ENCODE measurements at regions not wholly inside any gene's neighbourhood (a gene's known extent, or its start where the extent isn't known, plus 50 kb on each side); places are given as distances from the start of the nearest gene placed in this dataset.
"Not testable (repeated sequence)": the region's sequence is repeated elsewhere in the genome, so short reads cannot be mapped to it uniquely, and the experiment has no call there.

DNA sequence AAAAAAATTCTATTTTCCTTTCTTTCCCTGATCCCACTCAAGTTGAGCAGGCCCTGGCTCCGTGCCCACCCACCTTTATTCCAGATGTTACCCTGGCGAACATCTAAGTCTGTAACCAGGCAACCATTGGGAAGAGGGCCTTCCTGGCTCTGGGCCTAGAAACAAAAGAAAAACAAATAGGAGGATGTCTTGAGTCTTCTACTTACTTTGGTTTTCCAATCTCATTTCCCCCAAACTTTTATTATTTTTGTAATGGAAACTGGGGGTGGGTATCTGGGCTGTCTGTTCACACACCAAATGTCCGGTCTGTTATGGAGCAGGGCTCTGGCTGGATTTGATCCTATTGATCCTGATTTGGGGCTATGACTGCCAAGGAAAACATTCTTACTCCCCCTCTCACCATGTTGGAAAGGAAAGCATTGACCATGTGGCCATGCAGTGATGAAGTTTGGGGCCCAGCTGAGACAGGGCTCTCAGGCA lies 744.1 kb downstream of the DHX35 start:
- Histone ChIP-seq H2AFZ (no peak overlapping the region), H3K9me2 (ENCODE audit: insufficient read depth) (no peaks in the 10 kb centered on the region), H3K79me2 (ENCODE audit: insufficient read depth) (no peaks in the 10 kb centered on the region), H3K9me3 (ENCODE audit: low read depth) (no peaks in the 10 kb centered on the region), H3K27me3 (replicated peaks; ENCODE audit: insufficient read depth) (no peaks in the 10 kb centered on the region), H3K27ac (no peak overlapping the region), H3K9ac (no peak overlapping the region), H3F3A (ENCODE audit: insufficient read depth) (no peaks in the 10 kb centered on the region), H4K20me1 (ENCODE audit: insufficient read depth) (no peaks in the 10 kb centered on the region), H3K4me1 (ENCODE audit: insufficient read depth) (no peaks in the 10 kb centered on the region), H3K4me2 (ENCODE audit: unreplicated experiment) (no peak overlapping the region), H3K4me3 (no peak overlapping the region), H3K36me3 (ENCODE audit: low read depth) (no peaks in the 10 kb centered on the region)
- in situ Hi-C loops (cut with MboI): no loop called here
- DNase-seq: no peak
- 9 to 10% methylated on average over 3 of the region's 3 CpGs for WGBS, 2 experiments (ENCODE audit: low coverage in 1 of 2, low lambda C conversion rate in 2 of 2, missing lambda C conversion rate in 2 of 2)
- TF ChIP-seq EZH2 (IDR thresholded peaks at IDR 0.05; ENCODE audit: insufficient read depth, poor library complexity, severe bottlenecking) (no peak), EZH2phosphoT487 (IDR thresholded peaks at IDR 0.05; ENCODE audit: insufficient read depth, low read depth) (no peak)

DNA sequence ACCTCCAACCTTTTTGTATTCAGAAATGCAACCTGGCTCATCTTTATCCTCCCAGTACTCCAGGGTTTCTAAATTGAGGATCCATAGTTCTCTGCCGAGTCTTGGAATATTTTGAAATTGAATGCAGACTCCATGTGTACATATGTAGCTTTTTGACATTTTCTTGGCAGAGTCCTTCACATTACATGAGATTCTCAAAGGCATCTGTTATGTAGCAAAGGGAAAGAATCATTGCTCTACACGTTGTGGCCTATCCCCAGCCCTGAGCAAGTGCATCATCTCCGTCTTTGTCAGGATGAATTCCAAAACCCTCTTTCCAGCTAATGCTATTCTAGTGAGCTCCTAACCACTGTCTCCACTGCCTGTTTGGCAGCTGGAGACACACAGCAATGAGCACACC lies 742.9 kb downstream of the DHX35 start:
- H3K9me3 ChIP-seq (ENCODE audit: low read depth): no peaks in the 10 kb centered on the region
- H3F3A ChIP-seq (ENCODE audit: insufficient read depth): no peaks in the 10 kb centered on the region
- no peak for DNase-seq
- no peaks in the 10 kb centered on the region for H3K27me3 ChIP-seq (replicated peaks; ENCODE audit: insufficient read depth)
- H3K9me2 ChIP-seq (ENCODE audit: insufficient read depth): no peaks in the 10 kb centered on the region
- no peak overlapping the region for H3K4me3 ChIP-seq
- H3K4me1 ChIP-seq (ENCODE audit: insufficient read depth): no peaks in the 10 kb centered on the region
- no peak overlapping the region for H2AFZ ChIP-seq
- H3K79me2 ChIP-seq (ENCODE audit: insufficient read depth): no peaks in the 10 kb centered on the region
- TF ChIP-seq EZH2phosphoT487 (IDR thresholded peaks at IDR 0.05; ENCODE audit: insufficient read depth, low read depth) (no peak), EZH2 (IDR thresholded peaks at IDR 0.05; ENCODE audit: insufficient read depth, poor library complexity, severe bottlenecking) (no peak)
- no peak overlapping the region for H3K9ac ChIP-seq
- no peak overlapping the region for H3K27ac ChIP-seq
- H4K20me1 ChIP-seq (ENCODE audit: insufficient read depth): no peaks in the 10 kb centered on the region
- H3K4me2 ChIP-seq (ENCODE audit: unreplicated experiment): no peak overlapping the region
- WGBS, 2 experiments (ENCODE audit: low coverage in 1 of 2, low lambda C conversion rate in 2 of 2, missing lambda C conversion rate in 2 of 2): 33 to 43% methylated on average over 3 of the region's 3 CpGs
- in situ Hi-C loops (cut with MboI): no loop called here
- no peaks in the 10 kb centered on the region for H3K36me3 ChIP-seq (ENCODE audit: low read depth)

DNA sequence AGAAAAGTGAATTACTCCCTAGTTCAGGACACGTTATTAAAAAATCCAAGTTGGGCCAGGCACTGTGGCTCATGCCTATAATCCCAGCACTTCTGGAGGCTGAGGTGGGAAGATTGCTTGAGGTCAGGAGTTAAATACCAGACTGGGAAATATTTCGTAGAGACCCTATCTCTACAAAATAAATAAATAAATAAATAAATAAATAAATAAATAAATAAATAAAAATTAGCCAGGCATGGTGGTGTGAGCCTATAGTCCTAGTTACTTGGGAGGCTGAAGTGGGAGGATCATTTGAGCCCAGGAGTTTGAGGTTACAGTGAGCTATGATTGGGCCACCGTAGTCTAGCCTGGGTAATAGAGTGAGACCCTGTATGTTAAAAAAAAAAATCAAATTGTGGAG lies 741.2 kb downstream of the DHX35 start:
- H3K27ac ChIP-seq; in situ Hi-C loops (cut with MboI); H3K79me2 ChIP-seq (ENCODE audit: insufficient read depth); H2AFZ ChIP-seq; H3K4me1 ChIP-seq (ENCODE audit: insufficient read depth); H3K4me2 ChIP-seq (ENCODE audit: unreplicated experiment); H3K4me3 ChIP-seq; DNase-seq; H4K20me1 ChIP-seq (ENCODE audit: insufficient read depth); H3K9me2 ChIP-seq (ENCODE audit: insufficient read depth); H3K27me3 ChIP-seq (replicated peaks; ENCODE audit: insufficient read depth); H3F3A ChIP-seq (ENCODE audit: insufficient read depth); H3K9ac ChIP-seq; H3K9me3 ChIP-seq (ENCODE audit: low read depth); H3K36me3 ChIP-seq (ENCODE audit: low read depth): not testable (repeated sequence)
- WGBS, 2 experiments (ENCODE audit: low coverage in 1 of 2, low lambda C conversion rate in 2 of 2, missing lambda C conversion rate in 2 of 2): 47 to 54% methylated on average over 3 of the region's 3 CpGs

DNA sequence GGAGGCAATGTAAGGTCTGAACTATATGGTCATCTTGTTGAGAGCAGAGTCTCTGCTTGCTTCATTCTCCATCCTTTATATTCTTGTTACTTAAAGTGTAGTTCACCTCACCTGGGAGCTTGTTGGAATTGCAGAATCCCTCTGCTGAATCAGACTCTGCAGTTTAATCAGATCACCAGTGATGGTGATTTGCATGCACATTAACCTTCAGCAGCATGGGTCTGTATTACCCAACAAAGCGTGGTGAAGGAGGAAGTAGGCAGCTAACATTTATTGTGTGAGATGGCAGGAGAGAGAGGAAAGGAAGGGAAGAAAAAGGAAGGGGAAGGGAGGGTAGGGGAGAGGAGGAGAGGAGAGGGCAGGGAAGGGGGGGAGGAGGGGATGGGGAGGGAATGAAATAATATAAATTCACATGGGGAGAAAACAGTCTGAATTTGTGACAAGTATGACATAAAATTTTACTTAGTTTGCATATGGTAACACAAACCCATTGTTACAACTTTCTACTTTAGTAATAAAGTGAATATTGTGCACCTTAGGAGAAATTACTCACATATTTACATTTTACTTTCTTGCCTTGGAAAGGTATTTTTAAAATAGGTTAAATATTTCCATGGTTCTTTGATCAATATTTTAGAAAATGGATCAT lies 740.7 kb downstream of the DHX35 start:
- in situ Hi-C loops (cut with MboI): no loop called here
- 42 to 62% methylated on average over 1 of the region's 1 CpG for WGBS, 2 experiments (ENCODE audit: low coverage in 1 of 2, low lambda C conversion rate in 2 of 2, missing lambda C conversion rate in 2 of 2)

DNA sequence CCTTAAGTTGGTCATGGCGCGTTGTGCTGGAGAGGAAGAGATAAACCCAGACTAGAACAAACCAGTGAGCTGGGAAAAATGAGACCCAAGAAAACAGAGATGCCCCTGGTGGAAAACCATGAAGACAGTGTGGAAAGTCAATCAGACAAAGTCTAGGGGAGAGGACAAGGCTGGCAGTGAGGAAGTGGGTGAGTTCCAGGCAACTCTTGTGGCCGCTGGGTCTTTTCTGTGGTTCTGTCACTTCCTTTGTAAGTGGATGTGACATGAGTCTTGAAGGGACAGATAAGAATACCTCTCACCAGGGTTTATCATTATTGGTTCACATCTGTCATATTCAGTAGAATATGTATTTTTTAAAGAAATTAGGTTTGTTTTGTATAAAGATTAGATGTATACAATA lies 738.4 kb downstream of the DHX35 start:
- Histone ChIP-seq H3K79me2 (ENCODE audit: insufficient read depth) (no peaks in the 10 kb centered on the region), H3K9ac (no peak overlapping the region), H3K4me3 (no peak overlapping the region), H3K9me3 (ENCODE audit: low read depth) (no peaks in the 10 kb centered on the region), H3K9me2 (ENCODE audit: insufficient read depth) (no peaks in the 10 kb centered on the region), H3K27me3 (replicated peaks; ENCODE audit: insufficient read depth) (no peaks in the 10 kb centered on the region), H2AFZ (no peak overlapping the region), H3F3A (ENCODE audit: insufficient read depth) (no peaks in the 10 kb centered on the region), H4K20me1 (ENCODE audit: insufficient read depth) (no peaks in the 10 kb centered on the region), H3K4me1 (ENCODE audit: insufficient read depth) (no peaks in the 10 kb centered on the region), H3K4me2 (ENCODE audit: unreplicated experiment) (no peak overlapping the region), H3K36me3 (ENCODE audit: low read depth) (no peaks in the 10 kb centered on the region), H3K27ac (no peak overlapping the region)
- in situ Hi-C loops (cut with MboI): no loop called here
- 79 to 82% methylated on average over 3 of the region's 3 CpGs for WGBS, 2 experiments (ENCODE audit: low coverage in 1 of 2, low lambda C conversion rate in 2 of 2, missing lambda C conversion rate in 2 of 2)
- no peak for DNase-seq
- TF ChIP-seq EZH2 (IDR thresholded peaks at IDR 0.05; ENCODE audit: insufficient read depth, poor library complexity, severe bottlenecking): no peak
- TF ChIP-seq EZH2phosphoT487 (IDR thresholded peaks at IDR 0.05; ENCODE audit: insufficient read depth, low read depth): no peak

More for the DNA sequence above, 740.7 kb downstream of the DHX35 start:
- Histone ChIP-seq H3K79me2 (ENCODE audit: insufficient read depth) (no peaks in the 10 kb centered on the region), H3K27ac (no peak overlapping the region), H3K9ac (no peak overlapping the region), H3K4me3 (no peak overlapping the region), H3K27me3 (replicated peaks; ENCODE audit: insufficient read depth) (no peaks in the 10 kb centered on the region), H3K4me2 (ENCODE audit: unreplicated experiment) (no peak overlapping the region), H3F3A (ENCODE audit: insufficient read depth) (no peaks in the 10 kb centered on the region), H4K20me1 (ENCODE audit: insufficient read depth) (no peaks in the 10 kb centered on the region), H3K9me3 (ENCODE audit: low read depth) (no peaks in the 10 kb centered on the region), H3K4me1 (ENCODE audit: insufficient read depth) (no peaks in the 10 kb centered on the region), H3K36me3 (ENCODE audit: low read depth) (no peaks in the 10 kb centered on the region), H2AFZ (no peak overlapping the region), H3K9me2 (ENCODE audit: insufficient read depth) (no peaks in the 10 kb centered on the region)
- TF ChIP-seq EZH2 (IDR thresholded peaks at IDR 0.05; ENCODE audit: insufficient read depth, poor library complexity, severe bottlenecking) (no peak), EZH2phosphoT487 (IDR thresholded peaks at IDR 0.05; ENCODE audit: insufficient read depth, low read depth) (no peak)
- no peak for DNase-seq
